ENCODE measurements at regions not wholly inside any gene's neighbourhood (a gene's known extent, or its start where the extent isn't known, plus 50 kb on each side); places are given as distances from the start of the nearest gene placed in this dataset.

DNA sequence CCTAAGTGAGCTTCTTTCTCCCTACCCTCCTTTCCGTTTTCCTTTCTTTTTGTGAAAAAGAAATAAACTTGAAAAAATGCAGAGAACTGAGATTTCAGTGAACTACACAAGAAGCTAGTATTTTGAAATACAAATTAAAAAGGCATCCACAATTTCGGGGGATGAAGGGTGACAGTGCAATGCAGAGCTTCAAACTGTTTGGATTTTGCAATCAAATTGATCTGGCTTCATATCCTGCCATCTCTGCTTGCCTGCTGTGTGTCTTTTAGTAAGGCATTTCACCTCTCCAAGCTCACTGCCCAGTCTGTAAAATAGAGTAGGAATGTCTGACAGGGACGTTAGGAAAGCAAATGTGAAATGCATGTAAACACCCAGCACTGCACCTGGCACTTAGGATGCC, 258.0 kb downstream of the HACE1 start:
- intact Hi-C loops (cut with DNase I): no loop called here
- WGBS: 37% methylated on average over 3 of the region's 3 CpGs
- no peak overlapping the region for H3K27ac ChIP-seq (replicated peaks in 1 of 4)

DNA sequence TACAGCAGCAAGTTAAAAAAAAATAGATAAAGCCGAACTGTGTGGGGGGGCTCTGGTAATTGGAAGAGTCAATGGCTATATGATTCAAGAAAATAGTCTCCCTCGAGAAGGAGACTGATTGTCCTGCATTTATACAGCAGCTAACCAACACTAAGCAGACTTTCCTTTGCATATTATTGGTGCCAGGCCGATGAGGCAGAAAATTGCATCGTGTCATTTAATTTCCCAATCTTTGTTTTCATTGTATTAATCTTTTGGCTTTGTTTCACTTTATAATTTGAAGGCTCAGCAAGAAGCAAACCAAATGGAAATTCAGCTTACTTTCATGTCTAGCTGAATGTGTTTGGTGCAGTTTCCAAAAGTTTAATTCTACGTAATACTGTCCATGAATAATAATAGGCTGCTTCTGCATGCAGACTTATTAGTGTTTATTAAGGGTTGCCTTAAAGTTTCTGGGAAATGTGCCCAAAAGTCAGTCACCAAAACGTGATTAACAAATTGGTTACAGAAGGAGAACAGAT, 258.5 kb downstream of the HACE1 start:
- H3K4me1 ChIP-seq: peaks cover 0 to 14% (median 8%) of the 10 kb centered on the region in 4 donors
- WGBS: 39% methylated on average over 6 of the region's 6 CpGs
- intact Hi-C loops (cut with DNase I): no loop called here
- DNase-seq (ENCODE audit: extremely low spot score): no peak
- H3K9me3 ChIP-seq: no peaks in the 10 kb centered on the region
- no peak for TF ChIP-seq EP300 (IDR thresholded peaks at IDR 0.05)
- TF ChIP-seq, protein P1, sequence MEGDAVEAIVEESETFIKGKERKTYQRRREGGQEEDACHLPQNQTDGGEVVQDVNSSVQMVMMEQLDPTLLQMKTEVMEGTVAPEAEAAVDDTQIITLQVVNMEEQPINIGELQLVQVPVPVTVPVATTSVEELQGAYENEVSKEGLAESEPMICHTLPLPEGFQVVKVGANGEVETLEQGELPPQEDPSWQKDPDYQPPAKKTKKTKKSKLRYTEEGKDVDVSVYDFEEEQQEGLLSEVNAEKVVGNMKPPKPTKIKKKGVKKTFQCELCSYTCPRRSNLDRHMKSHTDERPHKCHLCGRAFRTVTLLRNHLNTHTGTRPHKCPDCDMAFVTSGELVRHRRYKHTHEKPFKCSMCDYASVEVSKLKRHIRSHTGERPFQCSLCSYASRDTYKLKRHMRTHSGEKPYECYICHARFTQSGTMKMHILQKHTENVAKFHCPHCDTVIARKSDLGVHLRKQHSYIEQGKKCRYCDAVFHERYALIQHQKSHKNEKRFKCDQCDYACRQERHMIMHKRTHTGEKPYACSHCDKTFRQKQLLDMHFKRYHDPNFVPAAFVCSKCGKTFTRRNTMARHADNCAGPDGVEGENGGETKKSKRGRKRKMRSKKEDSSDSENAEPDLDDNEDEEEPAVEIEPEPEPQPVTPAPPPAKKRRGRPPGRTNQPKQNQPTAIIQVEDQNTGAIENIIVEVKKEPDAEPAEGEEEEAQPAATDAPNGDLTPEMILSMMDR (IDR thresholded peaks at IDR 0.05): no peak
- no peak for TF ChIP-seq POLR2AphosphoS5 (IDR thresholded peaks at IDR 0.05)
- no peak for TF ChIP-seq POLR2A (IDR thresholded peaks at IDR 0.05; ENCODE audit: low read depth)
- H3K27ac ChIP-seq (replicated peaks in 1 of 4): no peak overlapping the region
- H3K27me3 ChIP-seq: no peaks in the 10 kb centered on the region
- no peak overlapping the region for H3K4me3 ChIP-seq
- H3K36me3 ChIP-seq: no peaks in the 10 kb centered on the region

More for the DNA sequence above, 258.0 kb downstream of the HACE1 start:
- no peak for TF ChIP-seq POLR2A (IDR thresholded peaks at IDR 0.05; ENCODE audit: low read depth)
- TF ChIP-seq, protein P1 (IDR thresholded peaks at IDR 0.05): no peak
- H3K36me3 ChIP-seq: no peaks in the 10 kb centered on the region
- H3K27me3 ChIP-seq: no peaks in the 10 kb centered on the region
- peaks cover 0 to 14% (median 8%) of the 10 kb centered on the region in 4 donors for H3K4me1 ChIP-seq
- no peak overlapping the region for H3K4me3 ChIP-seq
- DNase-seq (ENCODE audit: extremely low spot score): no peak
- no peaks in the 10 kb centered on the region for H3K9me3 ChIP-seq

DNA sequence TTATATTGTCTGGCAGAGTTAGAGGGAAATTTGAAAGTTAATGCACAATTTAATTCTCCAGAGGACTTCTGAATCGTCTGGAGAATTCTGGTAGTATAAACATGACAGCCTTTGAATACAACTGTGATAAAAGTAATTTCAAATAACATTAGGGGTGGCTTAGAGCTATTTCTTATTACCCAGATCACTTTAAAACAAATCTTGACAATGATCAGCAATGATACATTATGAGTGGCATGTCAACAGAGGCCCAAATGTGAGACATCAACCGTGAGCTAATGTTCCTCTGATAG, 259.1 kb downstream of the HACE1 start:
- Histone ChIP-seq H3K4me1 (peaks cover 0 to 14% (median 8%) of the 10 kb centered on the region in 4 donors), H3K4me3 (no peak overlapping the region), H3K27ac (replicated peaks in 1 of 4) (no peak overlapping the region), H3K36me3 (no peaks in the 10 kb centered on the region), H3K27me3 (no peaks in the 10 kb centered on the region), H3K9me3 (no peaks in the 10 kb centered on the region)
- no peak for DNase-seq (ENCODE audit: extremely low spot score)
- TF ChIP-seq, protein P1 (IDR thresholded peaks at IDR 0.05): no peak
- TF ChIP-seq EP300 (IDR thresholded peaks at IDR 0.05): no peak
- TF ChIP-seq POLR2AphosphoS5 (IDR thresholded peaks at IDR 0.05): no peak
- no peak for TF ChIP-seq POLR2A (IDR thresholded peaks at IDR 0.05; ENCODE audit: low read depth)
- WGBS: 47% methylated on average over 2 of the region's 2 CpGs
- intact Hi-C loops (cut with DNase I): no loop called here

DNA sequence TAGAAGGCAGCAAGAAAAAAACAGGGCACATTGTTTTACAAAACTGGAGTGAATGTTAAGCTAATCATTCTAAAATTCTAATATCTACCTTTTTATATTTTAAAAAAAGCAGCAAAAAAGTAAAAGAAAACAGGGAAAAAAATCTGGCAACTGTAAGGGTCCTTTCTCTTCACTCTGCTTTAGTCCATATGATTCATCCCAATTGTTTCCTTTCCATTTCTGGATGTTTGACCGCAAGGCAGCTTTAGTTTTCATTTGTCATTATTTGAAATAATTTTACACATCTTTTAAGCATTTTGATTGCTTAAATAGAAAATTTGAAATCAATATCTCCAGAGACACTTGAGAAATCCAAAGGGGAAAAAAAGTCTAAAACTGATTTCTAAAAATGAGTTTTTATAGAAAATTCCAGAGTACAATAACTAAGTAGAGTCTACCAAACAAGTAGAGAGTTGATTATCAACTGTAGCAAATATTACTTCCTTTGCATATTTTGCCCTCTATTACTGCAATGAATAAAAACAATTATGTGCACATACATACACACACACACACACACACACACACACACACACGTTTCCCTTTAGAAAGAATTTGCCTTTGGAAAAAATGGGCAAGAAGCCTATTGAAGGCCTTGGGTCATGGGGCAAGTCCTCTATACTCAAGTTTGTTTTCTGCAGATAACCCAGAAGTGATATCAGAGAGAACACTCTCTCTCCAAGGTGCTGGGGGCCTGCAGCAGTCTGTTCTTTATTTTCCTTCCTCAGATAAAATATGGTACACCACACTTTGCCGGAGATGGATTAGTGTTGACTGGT, 259.7 kb downstream of the HACE1 start:
- H3K4me3 ChIP-seq: no peak overlapping the region
- TF ChIP-seq EP300 (IDR thresholded peaks at IDR 0.05) (no peak), POLR2A (IDR thresholded peaks at IDR 0.05; ENCODE audit: low read depth) (no peak), POLR2AphosphoS5 (IDR thresholded peaks at IDR 0.05) (no peak)
- TF ChIP-seq, protein P1 (IDR thresholded peaks at IDR 0.05): no peak
- peaks cover 0 to 14% (median 8%) of the 10 kb centered on the region in 4 donors for H3K4me1 ChIP-seq
- no peak overlapping the region for H3K27ac ChIP-seq (replicated peaks in 1 of 4)
- no peaks in the 10 kb centered on the region for H3K36me3 ChIP-seq
- intact Hi-C loops (cut with DNase I): no loop called here
- WGBS: 60% methylated on average over 3 of the region's 3 CpGs
- no peak for DNase-seq (ENCODE audit: extremely low spot score)
- no peaks in the 10 kb centered on the region for H3K9me3 ChIP-seq
- H3K27me3 ChIP-seq: no peaks in the 10 kb centered on the region

Measured in esophagus muscularis mucosa (tissue), 4 donors.